ENCODE measurements at regions not wholly inside any gene's neighbourhood (a gene's known extent, or its start where the extent isn't known, plus 50 kb on each side); places are given as distances from the start of the nearest gene placed in this dataset.

GRCh38 chr1:57857809-57858208, 433.9 kb upstream of the DAB1 start:
- Histone ChIP-seq H3K9me3 (ENCODE audit: control insufficient read depth, low read length) (no peaks in the 10 kb centered on the region), H3K9ac (ENCODE audit: low read length) (no peak overlapping the region)

GRCh38 chr1:57854436-57854835, 430.6 kb upstream of the DAB1 start:
- Histone ChIP-seq H3K4me1 (ENCODE audit: control insufficient read depth, insufficient read depth, low read length) (peaks cover 4% of the 10 kb centered on the region), H3K4me3 (ENCODE audit: low read length) (no peak overlapping the region), H3K27me3 (ENCODE audit: control insufficient read depth, insufficient read depth, low read length) (no peaks in the 10 kb centered on the region), H3K9ac (ENCODE audit: low read length) (no peak overlapping the region), H3K36me3 (ENCODE audit: control insufficient read depth, insufficient read depth, low read length) (no peaks in the 10 kb centered on the region), H3K9me3 (ENCODE audit: control insufficient read depth, low read length) (no peaks in the 10 kb centered on the region)

More at GRCh38 chr1:57857809-57858208, 433.9 kb upstream of the DAB1 start:
- Histone ChIP-seq H3K36me3 (ENCODE audit: control insufficient read depth, insufficient read depth, low read length) (no peaks in the 10 kb centered on the region), H3K4me1 (ENCODE audit: control insufficient read depth, insufficient read depth, low read length) (no peaks in the 10 kb centered on the region), H3K27me3 (ENCODE audit: control insufficient read depth, insufficient read depth, low read length) (no peaks in the 10 kb centered on the region), H3K4me3 (ENCODE audit: low read length) (no peak overlapping the region)

GRCh38 chr1:57850176-57850940, 426.5 kb upstream of the DAB1 start:
- Histone ChIP-seq H3K4me3 (ENCODE audit: low read length) (no peak overlapping the region), H3K27me3 (ENCODE audit: control insufficient read depth, insufficient read depth, low read length) (no peaks in the 10 kb centered on the region), H3K9ac (ENCODE audit: low read length) (no peak overlapping the region), H3K4me1 (ENCODE audit: control insufficient read depth, insufficient read depth, low read length) (peaks cover 4% of the 10 kb centered on the region), H3K9me3 (ENCODE audit: control insufficient read depth, low read length) (no peaks in the 10 kb centered on the region), H3K36me3 (ENCODE audit: control insufficient read depth, insufficient read depth, low read length) (no peaks in the 10 kb centered on the region)

GRCh38 chr1:57848406-57848805, 424.5 kb upstream of the DAB1 start:
- Histone ChIP-seq H3K9ac (ENCODE audit: low read length) (no peak overlapping the region), H3K9me3 (ENCODE audit: control insufficient read depth, low read length) (no peaks in the 10 kb centered on the region), H3K4me1 (ENCODE audit: control insufficient read depth, insufficient read depth, low read length) (peaks cover 4% of the 10 kb centered on the region)

GRCh38 chr1:57845041-57845440, 421.2 kb upstream of the DAB1 start:
- Histone ChIP-seq H3K27me3 (ENCODE audit: control insufficient read depth, insufficient read depth, low read length) (no peaks in the 10 kb centered on the region), H3K4me3 (ENCODE audit: low read length) (no peak overlapping the region), H3K9ac (ENCODE audit: low read length) (no peak overlapping the region), H3K36me3 (ENCODE audit: control insufficient read depth, insufficient read depth, low read length) (no peaks in the 10 kb centered on the region), H3K4me1 (ENCODE audit: control insufficient read depth, insufficient read depth, low read length) (peaks cover 4% of the 10 kb centered on the region), H3K9me3 (ENCODE audit: control insufficient read depth, low read length) (peaks cover 6% of the 10 kb centered on the region)

More at GRCh38 chr1:57848406-57848805, 424.5 kb upstream of the DAB1 start:
- Histone ChIP-seq H3K36me3 (ENCODE audit: control insufficient read depth, insufficient read depth, low read length) (no peaks in the 10 kb centered on the region), H3K4me3 (ENCODE audit: low read length) (no peak overlapping the region), H3K27me3 (ENCODE audit: control insufficient read depth, insufficient read depth, low read length) (no peaks in the 10 kb centered on the region)

- no peak overlapping the region for H3K4me3 ChIP-seq (ENCODE audit: low read length)
- H3K9ac ChIP-seq (ENCODE audit: low read length) = no peak overlapping the region
- H3K9me3 ChIP-seq (ENCODE audit: control insufficient read depth, low read length) = peaks cover 6% of the 10 kb centered on the region
- H3K27me3 ChIP-seq (ENCODE audit: control insufficient read depth, insufficient read depth, low read length) = no peaks in the 10 kb centered on the region
- H3K36me3 ChIP-seq (ENCODE audit: control insufficient read depth, insufficient read depth, low read length) = no peaks in the 10 kb centered on the region
- H3K4me1 ChIP-seq (ENCODE audit: control insufficient read depth, insufficient read depth, low read length) = no peaks in the 10 kb centered on the region
These were observed 420.6 kb upstream of the DAB1 start for GRCh38 chr1:57844382-57844980.

- no peaks in the 10 kb centered on the region for H3K27me3 ChIP-seq (ENCODE audit: control insufficient read depth, insufficient read depth, low read length)
- no peaks in the 10 kb centered on the region for H3K4me1 ChIP-seq (ENCODE audit: control insufficient read depth, insufficient read depth, low read length)
- no peak overlapping the region for H3K4me3 ChIP-seq (ENCODE audit: low read length)
- no peaks in the 10 kb centered on the region for H3K36me3 ChIP-seq (ENCODE audit: control insufficient read depth, insufficient read depth, low read length)
- peaks cover 6% of the 10 kb centered on the region for H3K9me3 ChIP-seq (ENCODE audit: control insufficient read depth, low read length)
- H3K9ac ChIP-seq (ENCODE audit: low read length) = no peak overlapping the region
These were observed 419.9 kb upstream of the DAB1 start for GRCh38 chr1:57843760-57844159.

GRCh38 chr1:57839526-57839925, 415.7 kb upstream of the DAB1 start:
- no peaks in the 10 kb centered on the region for H3K4me1 ChIP-seq (ENCODE audit: control insufficient read depth, insufficient read depth, low read length)

GRCh38 chr1:57839067-57839466, 415.2 kb upstream of the DAB1 start:
- H3K36me3 ChIP-seq (ENCODE audit: control insufficient read depth, insufficient read depth, low read length) = no peaks in the 10 kb centered on the region
- H3K9ac ChIP-seq (ENCODE audit: low read length) = no peak overlapping the region
- H3K27me3 ChIP-seq (ENCODE audit: control insufficient read depth, insufficient read depth, low read length) = no peaks in the 10 kb centered on the region
- no peak overlapping the region for H3K4me3 ChIP-seq (ENCODE audit: low read length)
- H3K9me3 ChIP-seq (ENCODE audit: control insufficient read depth, low read length) = peaks cover 6% of the 10 kb centered on the region
- H3K4me1 ChIP-seq (ENCODE audit: control insufficient read depth, insufficient read depth, low read length) = no peaks in the 10 kb centered on the region

More at GRCh38 chr1:57839526-57839925, 415.7 kb upstream of the DAB1 start:
- no peaks in the 10 kb centered on the region for H3K36me3 ChIP-seq (ENCODE audit: control insufficient read depth, insufficient read depth, low read length)
- no peaks in the 10 kb centered on the region for H3K27me3 ChIP-seq (ENCODE audit: control insufficient read depth, insufficient read depth, low read length)
- no peak overlapping the region for H3K9ac ChIP-seq (ENCODE audit: low read length)
- H3K9me3 ChIP-seq (ENCODE audit: control insufficient read depth, low read length) = peaks cover 6% of the 10 kb centered on the region
- no peak overlapping the region for H3K4me3 ChIP-seq (ENCODE audit: low read length)

GRCh38 chr1:57835620-57836019, 411.8 kb upstream of the DAB1 start:
- Histone ChIP-seq H3K36me3 (ENCODE audit: control insufficient read depth, insufficient read depth, low read length) (no peaks in the 10 kb centered on the region), H3K9me3 (ENCODE audit: control insufficient read depth, low read length) (no peaks in the 10 kb centered on the region), H3K4me1 (ENCODE audit: control insufficient read depth, insufficient read depth, low read length) (no peaks in the 10 kb centered on the region), H3K4me3 (ENCODE audit: low read length) (no peak overlapping the region), H3K27me3 (ENCODE audit: control insufficient read depth, insufficient read depth, low read length) (no peaks in the 10 kb centered on the region), H3K9ac (ENCODE audit: low read length) (no peak overlapping the region)

GRCh38 chr1:57833296-57833695, 409.4 kb upstream of the DAB1 start:
- Histone ChIP-seq H3K27me3 (ENCODE audit: control insufficient read depth, insufficient read depth, low read length) (no peaks in the 10 kb centered on the region), H3K9ac (ENCODE audit: low read length) (no peak overlapping the region), H3K9me3 (ENCODE audit: control insufficient read depth, low read length) (no peaks in the 10 kb centered on the region)

GRCh38 chr1:57832612-57833011, 408.8 kb upstream of the DAB1 start:
- no peaks in the 10 kb centered on the region for H3K27me3 ChIP-seq (ENCODE audit: control insufficient read depth, insufficient read depth, low read length)
- H3K9me3 ChIP-seq (ENCODE audit: control insufficient read depth, low read length) = no peaks in the 10 kb centered on the region
- no peaks in the 10 kb centered on the region for H3K4me1 ChIP-seq (ENCODE audit: control insufficient read depth, insufficient read depth, low read length)
- no peaks in the 10 kb centered on the region for H3K36me3 ChIP-seq (ENCODE audit: control insufficient read depth, insufficient read depth, low read length)
- H3K4me3 ChIP-seq (ENCODE audit: low read length) = no peak overlapping the region
- no peak overlapping the region for H3K9ac ChIP-seq (ENCODE audit: low read length)

More at GRCh38 chr1:57833296-57833695, 409.4 kb upstream of the DAB1 start:
- Histone ChIP-seq H3K4me3 (ENCODE audit: low read length) (no peak overlapping the region), H3K36me3 (ENCODE audit: control insufficient read depth, insufficient read depth, low read length) (no peaks in the 10 kb centered on the region), H3K4me1 (ENCODE audit: control insufficient read depth, insufficient read depth, low read length) (no peaks in the 10 kb centered on the region)
